Loucy (cell line): ENCODE measurements at regions not wholly inside any gene's neighbourhood (a gene's known extent, or its start where the extent isn't known, plus 50 kb on each side); places are given as distances from the start of the nearest gene placed in this dataset.

ENCODE experiments used
- H2AFZ ChIP-seq: fragments of 200-600 bp; sonication (generic); 2 replicates; pipeline ENCODE4 v1.6.0; 2016; ENCODE audit warnings: antibody characterized with exemption, mild to moderate bottlenecking, low read length, moderate library complexity
- H3F3A ChIP-seq: fragments of 200-600 bp; 2 replicates; pipeline ENCODE4 v1.6.0; 2016; ENCODE audit warnings: antibody characterized with exemption, low read depth, mild to moderate bottlenecking
- H3K27me3 ChIP-seq: fragments of 200-600 bp; sonication (generic); 2 replicates; pipeline ENCODE4 v1.6.1; 2014; ENCODE audit warnings: low read length, mild to moderate bottlenecking; ENCODE audit not compliant: insufficient read depth, poor library complexity, severe bottlenecking
- H3K36me3 ChIP-seq: fragments of 200-600 bp; sonication (generic); 2 replicates; pipeline ENCODE4 v1.6.1; 2016; ENCODE audit warnings: low read length; ENCODE audit not compliant: insufficient read depth
- H3K4me1 ChIP-seq: fragments of 200-600 bp; sonication (generic); 2 replicates; pipeline ENCODE4 v1.5.1; 2014; ENCODE audit warnings: low read length, mild to moderate bottlenecking; ENCODE audit not compliant: insufficient read depth, poor library complexity, severe bottlenecking
- H3K4me2 ChIP-seq: fragments of 200-600 bp; sonication (generic); 2 replicates; pipeline ENCODE4 v1.6.0; 2014; ENCODE audit warnings: antibody characterized with exemption, low read length, low read depth, mild to moderate bottlenecking; ENCODE audit not compliant: poor library complexity, severe bottlenecking
- H3K4me3 ChIP-seq: fragments of 200-600 bp; sonication (generic); 2 replicates; pipeline ENCODE4 v1.5.1; 2014; ENCODE audit warnings: low read length, mild to moderate bottlenecking, mixed read lengths; ENCODE audit not compliant: poor library complexity, severe bottlenecking
- H3K79me2 ChIP-seq: fragments of 200-600 bp; sonication (generic); 2 replicates; pipeline ENCODE4 v1.6.1; 2014; ENCODE audit warnings: low read length; ENCODE audit not compliant: insufficient read depth
- H3K9ac ChIP-seq: fragments of 200-600 bp; sonication (generic); 2 replicates; pipeline ENCODE4 v1.6.0; 2014; ENCODE audit warnings: mild to moderate bottlenecking, low read depth, low read length, moderate library complexity; ENCODE audit not compliant: poor library complexity, severe bottlenecking
- H3K9me2 ChIP-seq: fragments of 200-600 bp; sonication (generic); replicated peaks from 2 replicates; pipeline ENCODE4 v1.6.1; 2016; ENCODE audit warnings: low read depth, low read length, mixed read lengths
- H3K9me3 ChIP-seq: fragments of 200-600 bp; sonication (generic); 2 replicates; pipeline ENCODE4 v1.6.1; 2014; ENCODE audit warnings: mild to moderate bottlenecking, antibody characterized with exemption, low read length, low read depth; ENCODE audit not compliant: insufficient read depth
- H4K20me1 ChIP-seq: fragments of 200-600 bp; sonication (generic); 2 replicates; pipeline ENCODE4 v1.6.0; 2014; ENCODE audit warnings: antibody characterized with exemption, low read length, mild to moderate bottlenecking; ENCODE audit not compliant: insufficient read depth, poor library complexity, severe bottlenecking
- CTCF ChIP-seq: fragments of 200-600 bp; sonication (generic); conservative IDR thresholded peaks from 2 replicates; pipeline ENCODE4 v1.5.1; 2014; ENCODE audit warnings: mild to moderate bottlenecking, antibody characterized with exemption, low read length
- EZH2phosphoT487 ChIP-seq: fragments of 200-600 bp; IDR thresholded peaks from 2 replicates; pipeline ENCODE4 v1.6.1; 2018; ENCODE audit warnings: antibody characterized with exemption, mild to moderate bottlenecking, moderate library complexity, borderline replicate concordance

DNA sequence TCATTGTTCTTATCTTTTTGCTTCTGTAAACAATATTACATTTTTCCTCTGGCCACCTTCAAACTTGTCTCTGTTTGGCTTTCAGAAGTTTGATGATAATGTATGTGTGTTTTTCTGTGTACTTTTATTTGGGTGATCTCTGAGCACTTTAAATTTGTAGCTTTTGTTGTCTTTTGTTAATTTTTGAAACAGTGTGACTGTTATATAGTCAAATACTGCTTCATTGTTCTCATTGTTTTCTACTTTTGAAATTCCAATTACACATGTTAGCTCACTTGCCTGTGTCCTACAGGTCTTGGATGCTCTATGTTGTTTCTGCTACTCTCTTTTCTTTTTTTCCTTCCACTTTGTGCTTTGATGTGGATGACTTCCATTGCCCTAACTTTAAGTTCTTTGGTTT lies 460.1 kb upstream of the KHDRBS2 start:
- H2AFZ ChIP-seq = no peak overlapping the region
- no peaks in the 10 kb centered on the region for H3K9me3 ChIP-seq
- no peaks in the 10 kb centered on the region for H3K27me3 ChIP-seq
- H3K79me2 ChIP-seq = no peaks in the 10 kb centered on the region
- H4K20me1 ChIP-seq = no peaks in the 10 kb centered on the region
- H3K9ac ChIP-seq = no peak overlapping the region
- no peaks in the 10 kb centered on the region for H3K36me3 ChIP-seq
- TF ChIP-seq CTCF (no peak), EZH2phosphoT487 (no peak)
- no peak overlapping the region for H3K4me2 ChIP-seq
- no peaks in the 10 kb centered on the region for H3F3A ChIP-seq
- no peak overlapping the region for H3K4me3 ChIP-seq
- H3K4me1 ChIP-seq = no peaks in the 10 kb centered on the region
- H3K9me2 ChIP-seq = no peaks in the 10 kb centered on the region

GRCh38 chr6:62740596-62740995 lies 454.6 kb upstream of the KHDRBS2 start:
- H2AFZ ChIP-seq = no peak overlapping the region

DNA sequence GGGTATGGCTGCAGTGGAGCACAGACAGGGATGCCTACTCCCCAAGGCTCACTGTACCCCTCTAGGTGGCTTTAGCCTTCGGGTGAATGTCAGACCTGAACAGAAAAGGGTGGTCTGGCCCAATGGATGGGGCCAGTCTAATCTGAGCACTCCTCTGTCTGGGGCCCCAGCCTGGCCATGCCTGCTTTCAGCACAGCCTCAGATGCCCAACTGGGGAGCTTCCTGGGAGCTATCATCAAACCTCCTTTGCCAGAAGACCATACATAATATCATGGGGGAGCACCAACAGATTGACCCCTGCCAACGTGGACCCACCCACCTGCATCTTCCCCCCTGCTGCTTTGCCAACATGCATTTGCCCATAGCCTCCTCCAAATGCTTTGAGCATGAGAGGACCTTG lies 454.1 kb upstream of the KHDRBS2 start:
- Histone ChIP-seq H3K4me1 (no peaks in the 10 kb centered on the region), H3K27me3 (no peaks in the 10 kb centered on the region), H3K9me2 (no peaks in the 10 kb centered on the region), H3K79me2 (no peaks in the 10 kb centered on the region), H3F3A (no peaks in the 10 kb centered on the region), H3K36me3 (no peaks in the 10 kb centered on the region), H3K9ac (no peak overlapping the region), H3K4me2 (no peak overlapping the region), H2AFZ (no peak overlapping the region), H3K9me3 (no peaks in the 10 kb centered on the region; the same call in 1 of the 2 replicates), H4K20me1 (no peaks in the 10 kb centered on the region), H3K4me3 (no peak overlapping the region)
- TF ChIP-seq EZH2phosphoT487 (no peak), CTCF (no peak)

More at GRCh38 chr6:62740596-62740995, 454.6 kb upstream of the KHDRBS2 start:
- no peak overlapping the region for H3K4me2 ChIP-seq
- no peaks in the 10 kb centered on the region for H3K27me3 ChIP-seq
- no peaks in the 10 kb centered on the region for H3K79me2 ChIP-seq
- H3K9me3 ChIP-seq = no peaks in the 10 kb centered on the region; the same call in 1 of the 2 replicates
- no peaks in the 10 kb centered on the region for H3K4me1 ChIP-seq
- H3K9ac ChIP-seq = no peak overlapping the region
- no peaks in the 10 kb centered on the region for H4K20me1 ChIP-seq
- H3K36me3 ChIP-seq = no peaks in the 10 kb centered on the region
- no peaks in the 10 kb centered on the region for H3K9me2 ChIP-seq
- no peak for TF ChIP-seq CTCF
- no peaks in the 10 kb centered on the region for H3F3A ChIP-seq
- H3K4me3 ChIP-seq = no peak overlapping the region
